GM06990 (cell line): ENCODE measurements at regions not wholly inside any gene's neighbourhood (a gene's known extent, or its start where the extent isn't known, plus 50 kb on each side); places are given as distances from the start of the nearest gene placed in this dataset.

Experiments
- DNase-seq: peaks from one replicate; pipeline ENCODE4 v3.0.0-alpha.2; 2011; ENCODE audit not compliant: insufficient read length; ENCODE audit errors: extremely low read depth
- H3K27me3 ChIP-seq: replicated peaks from 2 replicates; pipeline ENCODE4 v1.6.0; 2011; ENCODE audit warnings: low read length; ENCODE audit not compliant: control insufficient read depth, insufficient read depth
- H3K36me3 ChIP-seq: 2 replicates; pipeline ENCODE4 v1.5.1; 2011; ENCODE audit warnings: low read length; ENCODE audit not compliant: control insufficient read depth, insufficient read depth
- H3K4me3 ChIP-seq: replicated peaks from 2 replicates; pipeline ENCODE4 v1.5.1; 2011; ENCODE audit warnings: low read depth, mild to moderate bottlenecking, control low read depth, low read length
- CTCF ChIP-seq: IDR thresholded peaks from 2 replicates; pipeline ENCODE4 v1.5.1; 2011; ENCODE audit warnings: low read length, control low read depth, mild to moderate bottlenecking, inconsistent platforms; ENCODE audit not compliant: insufficient read depth, poor library complexity, severe bottlenecking

GRCh38 chr15:94083467-94084052, 147.8 kb upstream of the MCTP2 start:
- no peaks in the 10 kb centered on the region for H3K36me3 ChIP-seq
- no peak for DNase-seq
- no peak overlapping the region for H3K4me3 ChIP-seq
- no peaks in the 10 kb centered on the region; the same call in 1 of the 2 replicates for H3K27me3 ChIP-seq
- TF ChIP-seq CTCF, result no peak

- TF ChIP-seq CTCF, result no peak
- Histone ChIP-seq H3K36me3 (no peaks in the 10 kb centered on the region), H3K4me3 (no peak overlapping the region), H3K27me3 (no peaks in the 10 kb centered on the region; the same call in 1 of the 2 replicates)
- DNase-seq, result no peak
Measured at GRCh38 chr15:94081829-94082228, 149.5 kb upstream of the MCTP2 start.

- Histone ChIP-seq H3K4me3 (no peak overlapping the region), H3K36me3 (no peaks in the 10 kb centered on the region), H3K27me3 (no peaks in the 10 kb centered on the region; the same call in 1 of the 2 replicates)
- TF ChIP-seq CTCF, result no peak
- no peak for DNase-seq
Measured at GRCh38 chr15:94080989-94081605, 150.3 kb upstream of the MCTP2 start.

GRCh38 chr15:94080416-94080815, 150.9 kb upstream of the MCTP2 start:
- TF ChIP-seq CTCF, result no peak
- H3K36me3 ChIP-seq, result no peaks in the 10 kb centered on the region
- no peaks in the 10 kb centered on the region; the same call in 1 of the 2 replicates for H3K27me3 ChIP-seq
- no peak for DNase-seq
- H3K4me3 ChIP-seq, result no peak overlapping the region

GRCh38 chr15:94079968-94080367, 151.4 kb upstream of the MCTP2 start:
- H3K4me3 ChIP-seq, result no peak overlapping the region
- no peaks in the 10 kb centered on the region; the same call in 1 of the 2 replicates for H3K27me3 ChIP-seq
- no peak for DNase-seq
- no peaks in the 10 kb centered on the region for H3K36me3 ChIP-seq
- TF ChIP-seq CTCF, result no peak
